Breast epithelium (tissue), 3 donors: ENCODE measurements at regions not wholly inside any gene's neighbourhood (a gene's known extent, or its start where the extent isn't known, plus 50 kb on each side); places are given as distances from the start of the nearest gene placed in this dataset.

ENCODE experiments used
- POLR2A ChIP-seq: fragments of 450-650 bp; IDR thresholded peaks from one replicate; pipeline ENCODE4 v1.6.1; 2016; ENCODE audit warnings: antibody characterized with exemption, mild to moderate bottlenecking, moderate library complexity
- POLR2AphosphoS5 ChIP-seq, 3 donors: sonication (generic); formaldehyde crosslinking; IDR thresholded peaks; one replicate each; pipeline ENCODE4 v1.6.1; 2017; ENCODE audit warnings: antibody characterized with exemption in 3 of 3
- TF ChIP-seq, protein P1 (sequence below), 3 donors: fragments of 450-650 bp; IDR thresholded peaks; one replicate each; pipeline ENCODE4 v1.5.1; 2016 to 2017; ENCODE audit warnings: antibody characterized with exemption in 3 of 3, mild to moderate bottlenecking in 3 of 3, moderate library complexity in 3 of 3

DNA sequence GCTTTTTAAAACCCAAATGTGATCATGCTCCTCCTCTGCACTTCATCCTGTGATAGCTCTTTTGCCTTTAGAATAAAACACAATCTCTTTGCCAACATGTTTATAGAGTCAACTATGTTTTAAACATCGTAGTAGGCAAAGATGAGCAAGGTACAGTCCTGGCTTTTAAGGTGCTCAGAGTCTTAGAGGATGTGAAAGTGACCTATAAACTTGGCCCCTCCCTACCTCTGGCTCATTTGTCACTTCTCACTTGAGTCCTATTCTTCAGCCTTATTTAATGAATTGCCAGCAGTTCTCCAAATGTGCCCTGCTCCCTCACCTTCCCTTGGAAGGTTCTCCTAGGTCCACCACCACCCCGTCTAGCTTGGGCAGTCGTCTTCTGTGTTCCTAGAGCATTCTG is 617.0 kb upstream of the NR5A2 start:
- TF ChIP-seq, protein P1, sequence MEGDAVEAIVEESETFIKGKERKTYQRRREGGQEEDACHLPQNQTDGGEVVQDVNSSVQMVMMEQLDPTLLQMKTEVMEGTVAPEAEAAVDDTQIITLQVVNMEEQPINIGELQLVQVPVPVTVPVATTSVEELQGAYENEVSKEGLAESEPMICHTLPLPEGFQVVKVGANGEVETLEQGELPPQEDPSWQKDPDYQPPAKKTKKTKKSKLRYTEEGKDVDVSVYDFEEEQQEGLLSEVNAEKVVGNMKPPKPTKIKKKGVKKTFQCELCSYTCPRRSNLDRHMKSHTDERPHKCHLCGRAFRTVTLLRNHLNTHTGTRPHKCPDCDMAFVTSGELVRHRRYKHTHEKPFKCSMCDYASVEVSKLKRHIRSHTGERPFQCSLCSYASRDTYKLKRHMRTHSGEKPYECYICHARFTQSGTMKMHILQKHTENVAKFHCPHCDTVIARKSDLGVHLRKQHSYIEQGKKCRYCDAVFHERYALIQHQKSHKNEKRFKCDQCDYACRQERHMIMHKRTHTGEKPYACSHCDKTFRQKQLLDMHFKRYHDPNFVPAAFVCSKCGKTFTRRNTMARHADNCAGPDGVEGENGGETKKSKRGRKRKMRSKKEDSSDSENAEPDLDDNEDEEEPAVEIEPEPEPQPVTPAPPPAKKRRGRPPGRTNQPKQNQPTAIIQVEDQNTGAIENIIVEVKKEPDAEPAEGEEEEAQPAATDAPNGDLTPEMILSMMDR (IDR thresholded peaks at IDR 0.05), result no peak
- TF ChIP-seq POLR2A (no peak), POLR2AphosphoS5 (IDR thresholded peaks at IDR 0.05) (no peak)
